Right renal cortex interstitium (tissue), 3 donors: ENCODE measurements at regions not wholly inside any gene's neighbourhood (a gene's known extent, or its start where the extent isn't known, plus 50 kb on each side); places are given as distances from the start of the nearest gene placed in this dataset.
"Not testable (repeated sequence)": the region's sequence is repeated elsewhere in the genome, so short reads cannot be mapped to it uniquely, and the experiment has no call there.

Source experiments
- DNase-seq, 3 donors: peaks; one replicate each; pipeline ENCODE4 v3.0.0-alpha.2; 2013; ENCODE audit warnings: low read depth in 3 of 3, low spot score in 2 of 3

GRCh38 chr2:215863687-215864086 is 149.7 kb downstream of the MREG start:
- DNase-seq, result no peak

- peak in 1 of 3 donors; percentile 47 for DNase-seq
These were observed 151.0 kb downstream of the MREG start for GRCh38 chr2:215862351-215862771.

- DNase-seq, result no peak
These were observed 151.6 kb downstream of the MREG start for GRCh38 chr2:215861607-215862350.

GRCh38 chr2:215856080-215856479 is 157.3 kb downstream of the MREG start:
- no peak for DNase-seq

GRCh38 chr2:215855308-215855707 is 158.0 kb downstream of the MREG start:
- not testable (repeated sequence) for DNase-seq

- no peak for DNase-seq
These were observed 159.3 kb downstream of the MREG start for GRCh38 chr2:215854008-215854407.

GRCh38 chr2:215851696-215852095 is 161.7 kb downstream of the MREG start:
- no peak for DNase-seq

- no peak for DNase-seq
These were observed 162.3 kb downstream of the MREG start for GRCh38 chr2:215851082-215851481.

GRCh38 chr2:215850380-215850779 is 163.0 kb downstream of the MREG start:
- DNase-seq, result no peak

GRCh38 chr2:215849771-215850170 is 163.6 kb downstream of the MREG start:
- no peak for DNase-seq

- DNase-seq, result no peak
These were observed 164.7 kb downstream of the MREG start for GRCh38 chr2:215848698-215849097.

- DNase-seq, result no peak
These were observed 165.2 kb downstream of the MREG start for GRCh38 chr2:215848146-215848545.

GRCh38 chr2:215847718-215848117 is 165.6 kb downstream of the MREG start:
- DNase-seq, result no peak

GRCh38 chr2:215847056-215847455 is 166.3 kb downstream of the MREG start:
- no peak for DNase-seq

- no peak for DNase-seq
These were observed 167.3 kb downstream of the MREG start for GRCh38 chr2:215845839-215846586.

- no peak for DNase-seq
These were observed 169.8 kb downstream of the MREG start for GRCh38 chr2:215843579-215843978.

GRCh38 chr2:215841175-215841816 is 172.1 kb downstream of the MREG start:
- no peak for DNase-seq

- DNase-seq, result no peak
These were observed 173.5 kb downstream of the MREG start for GRCh38 chr2:215839816-215840215.

GRCh38 chr2:215839309-215839708 is 174.0 kb downstream of the MREG start:
- DNase-seq, result no peak

GRCh38 chr2:215836881-215837280 is 176.5 kb downstream of the MREG start:
- no peak for DNase-seq

GRCh38 chr2:215835657-215836056 is 177.7 kb downstream of the MREG start:
- no peak for DNase-seq

- no peak for DNase-seq
These were observed 178.1 kb downstream of the MREG start for GRCh38 chr2:215835231-215835630.
